Activated naive CD4-positive, alpha-beta T cell treated with Interleukin-2 at 50 U/mL for 16 hours (primary cell): ENCODE measurements at regions not wholly inside any gene's neighbourhood (a gene's known extent, or its start where the extent isn't known, plus 50 kb on each side); places are given as distances from the start of the nearest gene placed in this dataset.

ENCODE experiments used
- DNase-seq: peaks from one replicate; pipeline ENCODE4 v3.0.0-alpha.2; 2020

- no peak for DNase-seq
These were observed 521.4 kb downstream of the CAAP1 start for GRCh38 chr9:26371236-26371635.

DNA sequence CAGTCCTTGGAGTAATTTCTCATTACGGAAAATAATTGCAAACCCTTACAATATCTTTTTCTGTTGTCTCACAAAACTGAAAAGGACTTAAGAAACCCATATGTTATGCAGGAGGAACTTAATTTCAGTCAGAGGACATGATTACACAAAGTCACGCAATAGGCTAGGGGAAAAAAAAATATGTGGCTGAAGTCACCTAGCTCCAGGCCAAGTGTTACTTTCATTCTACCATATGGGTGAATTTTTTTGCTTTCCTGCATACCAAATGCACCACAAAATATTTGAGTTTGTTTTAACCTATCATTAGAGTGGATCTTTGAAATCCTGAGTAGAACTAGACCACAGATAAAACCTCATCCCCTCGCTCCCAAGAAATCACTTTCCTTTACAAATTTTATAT is 523.5 kb downstream of the CAAP1 start:
- DNase-seq, result no peak

DNA sequence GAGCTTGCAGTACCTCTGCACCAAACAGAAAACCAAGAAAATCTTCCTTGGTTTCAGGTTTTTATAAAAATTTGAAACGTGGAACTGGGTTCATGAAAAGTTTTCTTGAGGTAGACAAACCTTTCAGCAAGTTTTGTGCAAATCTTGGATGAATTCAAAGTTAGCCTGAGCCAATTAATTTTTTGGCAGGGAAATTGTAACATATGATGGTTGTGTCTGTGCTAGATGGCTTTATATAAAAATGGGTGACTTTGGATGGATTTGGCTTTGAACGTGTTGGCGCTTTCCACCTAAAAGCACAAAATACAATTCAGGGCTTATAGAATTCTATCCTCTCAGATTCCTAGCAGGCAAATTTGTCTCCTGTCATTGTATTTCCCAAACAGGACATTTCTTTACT is 524.4 kb downstream of the CAAP1 start:
- no peak for DNase-seq

GRCh38 chr9:26361010-26361409 is 531.6 kb downstream of the CAAP1 start:
- no peak for DNase-seq

DNA sequence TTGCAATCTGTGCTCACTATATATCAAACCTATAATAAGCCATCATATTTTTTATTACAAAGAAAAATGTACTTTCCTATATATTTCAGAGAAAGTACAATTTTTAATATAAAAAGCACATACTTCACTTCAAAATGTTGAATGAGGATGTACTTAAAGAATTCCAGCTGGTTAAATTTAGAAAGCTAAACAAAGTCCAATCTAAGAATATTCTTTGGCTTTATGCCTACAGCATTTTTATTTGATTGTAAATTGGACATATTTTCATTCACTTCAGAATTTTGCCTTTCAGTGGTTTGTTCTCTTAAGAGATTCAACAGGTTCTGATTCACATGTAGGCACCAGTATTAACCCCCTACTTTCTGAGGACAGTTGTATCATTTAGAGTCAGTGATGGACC is 533.8 kb downstream of the CAAP1 start:
- DNase-seq, result no peak

- no peak for DNase-seq
These were observed 534.7 kb downstream of the CAAP1 start for GRCh38 chr9:26357803-26358344.

DNA sequence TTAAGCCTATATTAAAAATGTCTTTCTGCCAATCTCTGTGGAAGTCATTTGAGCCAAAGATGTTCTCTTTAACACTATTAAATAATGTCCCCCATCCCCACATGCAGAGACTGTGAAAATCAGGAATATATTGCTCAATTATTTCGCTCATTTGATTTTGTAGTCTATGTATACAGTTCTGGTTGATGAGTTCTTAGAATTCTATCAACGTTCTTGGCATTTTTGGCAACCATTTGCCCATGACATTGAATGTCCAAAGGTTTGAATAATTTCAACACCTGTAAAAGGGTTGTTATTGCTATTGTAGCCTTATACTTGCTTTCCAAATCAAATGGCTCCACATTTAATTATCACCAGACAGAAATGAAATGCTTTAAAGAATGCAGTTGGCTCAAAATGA is 536.1 kb downstream of the CAAP1 start:
- no peak for DNase-seq

GRCh38 chr9:26346942-26347477 is 545.6 kb downstream of the CAAP1 start:
- DNase-seq, result no peak

DNA sequence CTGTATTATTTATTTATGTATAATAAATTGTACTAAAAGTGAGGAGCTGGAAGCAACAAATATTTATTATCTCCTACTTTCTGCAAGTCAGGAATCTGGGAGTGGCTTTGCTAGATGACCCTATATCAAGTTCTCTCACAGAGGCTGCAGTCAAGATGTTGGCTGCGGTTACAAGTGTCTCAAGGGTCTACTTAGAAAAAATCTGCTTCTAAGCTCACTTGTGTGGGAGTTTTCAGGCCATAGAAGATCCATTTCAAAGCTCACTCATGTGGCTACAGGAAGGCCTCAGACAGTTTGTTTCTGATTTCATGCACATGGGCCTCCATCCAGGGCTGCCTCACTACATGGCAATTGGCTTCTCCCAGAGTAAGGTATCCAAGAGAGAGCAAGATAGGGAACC is 551.1 kb downstream of the CAAP1 start:
- no peak for DNase-seq

GRCh38 chr9:26339796-26340195 is 552.8 kb downstream of the CAAP1 start:
- DNase-seq, result no peak

- DNase-seq, result no peak
These were observed 557.5 kb downstream of the CAAP1 start for GRCh38 chr9:26335116-26335515.

- DNase-seq, result no peak
These were observed 557.9 kb downstream of the CAAP1 start for GRCh38 chr9:26334706-26335105.

GRCh38 chr9:26331223-26331622 is 561.4 kb downstream of the CAAP1 start:
- DNase-seq, result no peak

DNA sequence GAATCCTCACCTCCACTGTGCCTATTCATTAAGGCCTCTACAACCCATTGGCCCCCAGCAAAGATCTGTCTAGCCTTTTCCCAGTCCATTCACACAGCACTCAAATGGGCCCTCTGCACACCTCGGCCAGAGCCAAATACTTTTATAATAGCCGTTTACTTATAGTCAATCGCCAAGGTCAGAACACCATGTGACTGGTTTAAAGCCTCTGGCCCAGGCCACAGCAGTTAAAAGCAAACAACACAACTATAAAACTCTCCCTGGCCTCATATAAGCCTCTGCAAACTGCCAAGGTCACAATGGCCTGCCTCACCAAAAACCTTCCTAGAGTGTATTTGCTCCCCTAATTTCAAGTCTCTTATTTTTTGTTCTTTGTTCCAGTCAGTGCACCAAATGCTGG is 562.6 kb downstream of the CAAP1 start:
- no peak for DNase-seq

GRCh38 chr9:26326563-26326962 is 566.0 kb downstream of the CAAP1 start:
- no peak for DNase-seq

- DNase-seq, result no peak
These were observed 567.2 kb downstream of the CAAP1 start for GRCh38 chr9:26325444-26325829.

DNA sequence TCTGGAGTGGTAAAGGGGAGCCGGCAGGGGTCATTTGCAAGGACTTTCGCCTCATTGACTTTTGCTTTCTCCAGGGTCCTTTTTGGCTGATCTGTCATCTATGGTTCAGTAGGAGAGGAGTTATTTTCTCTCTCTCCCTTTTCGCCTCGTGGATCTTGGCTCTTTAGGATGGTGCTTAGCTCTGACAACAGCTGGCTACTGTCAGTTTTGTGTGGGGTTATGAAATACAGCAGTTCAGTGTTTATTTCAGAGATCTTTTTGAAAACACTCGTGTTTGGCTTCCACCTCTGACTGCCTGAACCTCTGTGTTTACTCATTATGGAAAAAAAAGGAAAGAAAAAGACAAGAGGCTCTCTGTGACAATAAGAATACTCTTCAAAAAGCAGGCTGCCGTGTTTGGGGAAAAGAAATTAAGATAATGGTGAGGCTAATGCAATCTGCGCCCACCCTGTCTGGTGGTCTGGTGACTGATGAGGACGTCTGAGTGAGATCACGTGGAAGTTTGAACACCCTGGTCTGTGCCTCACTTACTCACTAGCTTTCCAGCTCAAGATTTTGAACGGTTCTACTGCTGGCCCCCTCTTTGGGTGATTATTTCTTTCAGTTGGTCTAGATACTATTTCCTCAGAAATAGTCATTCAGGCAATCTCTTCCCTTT is 567.7 kb downstream of the CAAP1 start:
- no peak for DNase-seq

DNA sequence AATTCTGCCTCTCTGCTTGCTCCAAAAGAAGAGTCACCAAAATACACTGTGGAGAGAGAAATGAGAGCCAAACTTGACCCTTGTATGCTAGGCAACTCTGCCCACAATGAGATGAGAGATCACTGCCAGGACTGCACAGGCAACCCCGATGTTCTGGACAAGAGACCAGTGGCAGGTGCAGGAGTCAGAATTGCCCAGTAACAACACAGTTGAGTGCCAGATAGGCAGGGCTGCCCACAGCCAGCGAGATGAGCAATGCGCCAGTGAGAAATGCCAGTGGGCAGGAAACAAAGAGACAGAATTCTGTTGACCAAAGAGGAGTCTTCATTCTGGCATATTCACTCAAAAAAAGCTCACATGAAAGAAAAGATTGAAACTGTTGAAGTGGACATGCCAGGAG is 570.7 kb downstream of the CAAP1 start:
- no peak for DNase-seq

DNA sequence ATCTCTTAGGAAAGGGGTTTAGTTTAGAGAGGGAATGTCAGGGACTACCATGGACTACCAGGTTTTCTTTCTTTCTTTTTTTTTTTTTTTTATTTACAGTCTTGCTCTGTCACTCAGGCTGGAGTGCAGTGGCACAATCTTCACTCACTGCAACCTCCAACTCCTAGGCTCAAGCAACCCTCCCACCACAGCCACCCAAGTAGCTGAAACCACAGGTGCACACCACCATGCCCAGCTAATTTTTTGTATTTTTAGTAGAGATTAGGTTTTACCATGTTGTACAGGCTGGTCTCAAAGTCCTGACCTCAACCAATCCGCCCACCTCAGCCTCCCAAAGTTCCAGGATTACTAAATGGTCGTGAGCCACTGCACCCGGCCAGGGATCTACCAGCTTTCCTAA is 572.7 kb downstream of the CAAP1 start:
- DNase-seq, result no peak

GRCh38 chr9:26313108-26313507 is 579.5 kb downstream of the CAAP1 start:
- no peak for DNase-seq

GRCh38 chr9:26311463-26311995 is 581.1 kb downstream of the CAAP1 start:
- no peak for DNase-seq

DNA sequence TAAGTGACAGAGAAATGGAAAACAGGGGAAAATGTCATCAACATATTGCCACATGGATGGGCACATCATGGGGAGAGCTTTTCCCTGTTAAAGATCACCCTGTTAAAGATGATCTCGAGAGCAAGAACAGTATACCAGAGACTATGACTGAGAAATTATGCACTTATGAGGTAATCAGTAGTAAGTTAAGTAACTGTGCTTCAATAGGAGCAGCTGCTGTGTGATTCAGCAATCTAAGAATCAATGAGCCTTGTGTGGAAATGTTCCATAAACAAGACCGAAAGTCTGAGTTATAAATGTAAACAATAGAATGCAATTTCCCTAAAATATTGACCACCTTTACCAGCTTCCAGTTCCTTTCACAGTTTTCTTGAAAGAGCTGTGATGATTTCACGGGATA is 582.3 kb downstream of the CAAP1 start:
- no peak for DNase-seq

GRCh38 chr9:26308328-26308727 is 584.3 kb downstream of the CAAP1 start:
- no peak for DNase-seq

DNA sequence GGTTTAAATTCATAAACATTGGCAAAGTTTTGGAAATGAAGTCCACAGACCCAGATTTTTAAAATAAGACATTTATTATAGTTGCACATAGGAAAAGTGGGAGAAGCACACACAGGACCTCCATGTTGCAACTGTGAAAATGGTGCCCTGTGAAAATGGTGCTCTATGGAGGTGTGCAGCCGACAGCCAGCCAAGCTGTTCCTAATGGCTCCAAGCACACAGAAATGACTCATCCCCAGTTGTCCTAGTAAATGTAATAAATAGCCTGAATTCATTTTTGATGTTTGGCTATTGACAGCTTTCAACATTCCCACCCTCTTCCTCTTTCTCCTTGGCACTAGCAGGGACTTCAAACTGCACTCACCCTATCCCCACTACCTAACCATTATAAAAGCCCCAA is 590.9 kb downstream of the CAAP1 start:
- DNase-seq, result no peak

GRCh38 chr9:26301046-26301445 is 591.6 kb downstream of the CAAP1 start:
- no peak for DNase-seq
